ENCODE measurements at regions not wholly inside any gene's neighbourhood (a gene's known extent, or its start where the extent isn't known, plus 50 kb on each side); places are given as distances from the start of the nearest gene placed in this dataset.
"Not testable (repeated sequence)": the region's sequence is repeated elsewhere in the genome, so short reads cannot be mapped to it uniquely, and the experiment has no call there.

DNA sequence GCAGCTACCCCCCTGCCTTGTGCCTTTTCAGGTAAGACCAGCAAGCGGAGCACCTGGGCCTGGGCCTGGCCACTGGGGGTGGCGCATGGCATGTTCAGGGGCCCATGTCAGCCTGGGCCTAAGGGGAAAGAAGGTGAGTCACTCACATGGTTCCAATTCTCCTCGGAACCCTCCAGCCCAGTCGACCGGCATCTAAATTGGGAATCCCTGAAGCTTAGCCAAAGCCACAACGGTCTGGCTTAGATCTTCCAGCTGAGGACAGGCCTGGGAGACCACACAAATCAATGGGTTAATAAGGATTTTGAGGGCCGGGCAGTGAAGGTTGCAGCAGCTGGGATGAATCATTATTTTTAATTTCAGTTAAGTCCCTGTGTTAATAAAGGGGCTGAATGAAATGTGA, 145.1 kb upstream of the SMYD2 start:
- TF ChIP-seq, protein P1, sequence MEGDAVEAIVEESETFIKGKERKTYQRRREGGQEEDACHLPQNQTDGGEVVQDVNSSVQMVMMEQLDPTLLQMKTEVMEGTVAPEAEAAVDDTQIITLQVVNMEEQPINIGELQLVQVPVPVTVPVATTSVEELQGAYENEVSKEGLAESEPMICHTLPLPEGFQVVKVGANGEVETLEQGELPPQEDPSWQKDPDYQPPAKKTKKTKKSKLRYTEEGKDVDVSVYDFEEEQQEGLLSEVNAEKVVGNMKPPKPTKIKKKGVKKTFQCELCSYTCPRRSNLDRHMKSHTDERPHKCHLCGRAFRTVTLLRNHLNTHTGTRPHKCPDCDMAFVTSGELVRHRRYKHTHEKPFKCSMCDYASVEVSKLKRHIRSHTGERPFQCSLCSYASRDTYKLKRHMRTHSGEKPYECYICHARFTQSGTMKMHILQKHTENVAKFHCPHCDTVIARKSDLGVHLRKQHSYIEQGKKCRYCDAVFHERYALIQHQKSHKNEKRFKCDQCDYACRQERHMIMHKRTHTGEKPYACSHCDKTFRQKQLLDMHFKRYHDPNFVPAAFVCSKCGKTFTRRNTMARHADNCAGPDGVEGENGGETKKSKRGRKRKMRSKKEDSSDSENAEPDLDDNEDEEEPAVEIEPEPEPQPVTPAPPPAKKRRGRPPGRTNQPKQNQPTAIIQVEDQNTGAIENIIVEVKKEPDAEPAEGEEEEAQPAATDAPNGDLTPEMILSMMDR (IDR thresholded peaks at IDR 0.05; ENCODE audit: poor library complexity, severe bottlenecking): no peak
- H3K36me3 ChIP-seq (ENCODE audit: low read depth): no peaks in the 10 kb centered on the region
- H3K27me3 ChIP-seq (ENCODE audit: insufficient read depth, poor library complexity, severe bottlenecking): no peaks in the 10 kb centered on the region
- H3K27ac ChIP-seq (ENCODE audit: poor library complexity, severe bottlenecking): no peak overlapping the region
- no peaks in the 10 kb centered on the region for H3K4me1 ChIP-seq (ENCODE audit: insufficient read depth, poor library complexity, severe bottlenecking)
- H3K4me3 ChIP-seq (ENCODE audit: severe bottlenecking): no peak overlapping the region
- no peak for DNase-seq (ENCODE audit: low spot score)
- ATAC-seq (ENCODE audit: low read depth): no peak
- no peaks in the 10 kb centered on the region for H3K9me3 ChIP-seq (ENCODE audit: severe bottlenecking)

DNA sequence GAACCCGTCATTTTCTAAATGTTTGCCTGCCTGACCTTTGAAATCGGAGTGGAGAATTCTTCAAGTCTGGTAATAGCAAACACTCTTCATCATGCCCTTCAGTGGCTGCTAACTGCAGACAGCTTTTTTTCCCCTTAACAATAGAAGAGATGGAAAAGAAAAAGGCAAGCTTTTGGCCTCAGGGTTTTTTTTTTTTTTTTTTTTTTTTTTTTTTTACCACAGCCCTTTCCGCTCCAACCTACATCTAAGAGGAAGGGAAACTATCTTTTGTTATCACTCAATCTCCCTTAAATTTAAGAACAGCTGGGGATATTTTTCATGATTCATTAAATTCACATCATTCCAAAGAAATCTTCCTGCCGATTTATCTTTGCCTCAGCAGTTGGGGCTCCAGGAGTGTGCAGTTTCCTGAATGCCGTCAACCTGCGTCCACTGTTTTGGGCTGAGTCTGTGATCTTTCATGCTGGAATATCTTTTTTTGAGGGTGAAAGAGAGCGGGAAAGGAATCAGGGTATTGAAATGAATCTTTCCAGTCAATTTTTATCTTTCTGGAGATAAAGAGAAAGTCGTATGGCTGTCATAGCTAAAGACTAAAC, 144.5 kb upstream of the SMYD2 start:
- ATAC-seq (ENCODE audit: low read depth): no peak
- Histone ChIP-seq H3K9me3 (ENCODE audit: severe bottlenecking) (no peaks in the 10 kb centered on the region), H3K4me3 (ENCODE audit: severe bottlenecking) (no peak overlapping the region), H3K36me3 (ENCODE audit: low read depth) (no peaks in the 10 kb centered on the region), H3K4me1 (ENCODE audit: insufficient read depth, poor library complexity, severe bottlenecking) (no peaks in the 10 kb centered on the region), H3K27me3 (ENCODE audit: insufficient read depth, poor library complexity, severe bottlenecking) (no peaks in the 10 kb centered on the region), H3K27ac (ENCODE audit: poor library complexity, severe bottlenecking) (no peak overlapping the region)
- TF ChIP-seq, protein P1 (IDR thresholded peaks at IDR 0.05; ENCODE audit: poor library complexity, severe bottlenecking): no peak
- DNase-seq (ENCODE audit: low spot score): no peak

DNA sequence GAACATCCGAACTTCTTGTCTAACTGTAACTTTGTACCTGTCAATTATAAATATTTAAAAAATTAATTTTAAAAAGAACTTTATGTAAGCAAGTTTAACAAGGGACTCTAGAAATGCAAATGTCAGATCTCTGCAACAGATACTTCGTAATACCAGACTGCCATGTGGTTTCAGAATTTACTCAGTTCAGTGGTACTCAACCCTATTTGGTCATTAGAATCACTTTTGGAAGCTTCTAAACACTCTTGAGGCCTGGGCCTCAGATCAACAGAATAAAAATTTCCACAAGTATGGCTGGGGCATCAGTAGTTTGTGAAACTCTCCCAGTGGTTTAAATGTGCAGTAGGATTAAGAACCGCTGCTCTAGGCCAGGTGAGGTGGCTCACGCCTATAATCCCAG, 139.5 kb upstream of the SMYD2 start:
- Histone ChIP-seq H3K27ac (ENCODE audit: poor library complexity, severe bottlenecking) (no peak overlapping the region), H3K4me3 (ENCODE audit: severe bottlenecking) (no peak overlapping the region), H3K36me3 (ENCODE audit: low read depth) (no peaks in the 10 kb centered on the region), H3K4me1 (ENCODE audit: insufficient read depth, poor library complexity, severe bottlenecking) (no peaks in the 10 kb centered on the region), H3K9me3 (ENCODE audit: severe bottlenecking) (no peaks in the 10 kb centered on the region), H3K27me3 (ENCODE audit: insufficient read depth, poor library complexity, severe bottlenecking) (no peaks in the 10 kb centered on the region)
- TF ChIP-seq, protein P1 (IDR thresholded peaks at IDR 0.05; ENCODE audit: poor library complexity, severe bottlenecking): no peak
- no peak for ATAC-seq (ENCODE audit: low read depth)
- DNase-seq (ENCODE audit: low spot score): no peak

DNA sequence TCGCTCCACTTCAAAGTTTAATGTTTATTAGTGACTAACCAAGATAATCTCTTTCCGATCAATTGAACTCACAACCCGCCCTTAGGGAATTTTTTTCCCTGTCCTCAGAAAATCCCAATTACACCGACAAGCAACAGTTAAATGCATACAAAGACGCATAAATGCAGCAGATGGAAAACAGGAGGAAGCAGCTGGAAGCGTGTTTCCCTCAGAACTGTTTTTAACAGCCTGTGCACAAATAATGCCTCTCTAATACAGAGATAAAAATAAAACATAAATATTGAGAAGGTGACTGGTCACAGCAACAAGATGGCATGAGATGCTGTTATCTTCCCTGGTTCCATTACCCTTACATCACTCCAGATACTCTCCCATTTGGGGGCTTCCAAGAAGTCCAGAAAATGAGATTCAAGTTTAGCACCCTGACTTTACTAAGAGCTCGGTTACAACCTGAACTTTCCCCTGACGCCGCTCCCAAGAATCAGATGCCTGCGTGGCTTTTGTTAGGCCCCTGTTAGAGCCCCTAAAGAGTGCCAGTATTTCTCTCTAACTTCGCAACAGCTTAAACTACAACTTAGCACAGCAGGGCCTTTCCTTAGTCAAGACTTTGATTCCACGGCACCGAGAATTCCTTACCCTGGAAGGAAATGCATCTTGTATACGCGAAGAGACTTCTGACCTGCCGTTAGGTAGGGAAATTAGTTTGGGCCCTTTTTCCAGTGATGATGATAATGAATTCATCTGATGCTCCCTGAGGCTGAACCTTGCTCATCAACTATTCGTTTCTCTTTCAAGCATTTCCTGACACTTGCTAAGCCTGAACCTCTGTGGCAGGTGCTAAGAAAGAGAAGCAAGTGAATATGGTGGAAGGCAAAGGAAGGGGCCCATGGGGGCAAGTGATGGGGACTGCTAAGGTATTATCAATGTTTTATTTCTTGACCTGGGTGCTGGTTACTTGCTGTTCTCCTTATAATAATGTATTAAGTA, 137.7 kb upstream of the SMYD2 start:
- ATAC-seq (ENCODE audit: low read depth): no peak
- no peaks in the 10 kb centered on the region for H3K4me1 ChIP-seq (ENCODE audit: insufficient read depth, poor library complexity, severe bottlenecking)
- no peaks in the 10 kb centered on the region for H3K36me3 ChIP-seq (ENCODE audit: low read depth)
- no peaks in the 10 kb centered on the region for H3K27me3 ChIP-seq (ENCODE audit: insufficient read depth, poor library complexity, severe bottlenecking)
- no peak overlapping the region for H3K27ac ChIP-seq (ENCODE audit: poor library complexity, severe bottlenecking)
- DNase-seq (ENCODE audit: low spot score): no peak
- H3K9me3 ChIP-seq (ENCODE audit: severe bottlenecking): no peaks in the 10 kb centered on the region
- TF ChIP-seq, protein P1 (IDR thresholded peaks at IDR 0.05; ENCODE audit: poor library complexity, severe bottlenecking): no peak
- H3K4me3 ChIP-seq (ENCODE audit: severe bottlenecking): no peak overlapping the region

DNA sequence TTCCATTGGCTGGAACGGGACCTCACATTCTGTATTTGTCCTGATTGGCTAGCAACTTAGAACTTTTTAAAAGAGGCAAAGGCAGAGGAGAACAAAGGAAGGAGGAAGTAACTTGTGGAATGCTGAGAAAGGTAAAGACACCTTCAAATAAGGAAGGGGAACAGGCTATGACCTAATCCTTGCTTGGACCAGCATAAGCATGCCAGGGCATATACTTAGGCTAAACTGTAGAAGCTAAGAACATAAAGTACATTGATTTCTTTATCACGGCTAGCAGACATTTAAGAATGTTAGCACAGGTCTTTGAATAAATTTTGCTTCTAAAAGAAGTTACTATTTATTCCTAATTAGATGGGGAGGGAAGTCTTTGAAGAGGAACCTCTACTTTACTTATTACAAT, 136.4 kb upstream of the SMYD2 start:
- not testable (repeated sequence) for H3K4me3 ChIP-seq (ENCODE audit: severe bottlenecking); H3K36me3 ChIP-seq (ENCODE audit: low read depth); H3K4me1 ChIP-seq (ENCODE audit: insufficient read depth, poor library complexity, severe bottlenecking); DNase-seq (ENCODE audit: low spot score); H3K9me3 ChIP-seq (ENCODE audit: severe bottlenecking); ATAC-seq (ENCODE audit: low read depth); H3K27ac ChIP-seq (ENCODE audit: poor library complexity, severe bottlenecking); H3K27me3 ChIP-seq (ENCODE audit: insufficient read depth, poor library complexity, severe bottlenecking)
